T-cell (primary cell): ENCODE measurements at regions not wholly inside any gene's neighbourhood (a gene's known extent, or its start where the extent isn't known, plus 50 kb on each side); places are given as distances from the start of the nearest gene placed in this dataset.

Experiments used
- ATAC-seq, 4 experiments: fragments of 200-7000 bp in 3 of 4; fragments of 150-1000 bp in 1 of 4; cut with Tn5 transposase; replicated peaks in 1 of 4; 1 replicate in 3 of 4; 2 replicates in 1 of 4; pipeline ENCODE4 v1.10.0; 2021; ENCODE audit warnings: moderate library complexity in 3 of 4, mild to moderate bottlenecking in 2 of 4, moderate number of reproducible peaks in 1 of 4
- CTCF ChIA-PET, 2 donors: fragments of 300-600 bp; sonication (Branson Sonifier 250); formaldehyde crosslinking; loops; one replicate each; lab custom pipeline; 2022; ENCODE audit warnings: antibody characterized with exemption in 2 of 2; lab: Charles Lee
- POLR2A ChIA-PET, 2 donors: fragments of 300-600 bp; sonication (Branson Sonifier 250); formaldehyde crosslinking; loops; one replicate each; lab custom pipeline; 2022; ENCODE audit warnings: antibody characterized with exemption in 2 of 2; lab: Charles Lee
- DNase-seq, 35 experiments: peaks; one replicate each; pipeline versions ENCODE4 v3.0.0 to v3.0.0-alpha.2; 2013 to 2023
- H3K27ac ChIP-seq: one replicate; pipeline ENCODE4 v1.5.1; 2013; ENCODE audit warnings: low read length
- H3K27me3 ChIP-seq, 2 experiments: replicated peaks in 1 of 2; 1 replicate in 1 of 2; 2 replicates in 1 of 2; pipeline versions ENCODE4 v1.6.1 to v1.7.0; 2013; ENCODE audit warnings: low read length in 1 of 2, mixed read lengths in 1 of 2; ENCODE audit not compliant: control insufficient read depth in 2 of 2, insufficient read depth in 2 of 2; ENCODE audit errors: extremely low read depth in 1 of 2
- H3K36me3 ChIP-seq, 2 donors: 1 replicate in 1 of 2; 2 replicates in 1 of 2; pipeline versions ENCODE4 v1.6.1 to v1.7.0; 2013; ENCODE audit warnings: low read length in 1 of 2; ENCODE audit not compliant: control insufficient read depth in 2 of 2, insufficient read depth in 1 of 2; ENCODE audit errors: extremely low read depth in 1 of 2
- H3K4me1 ChIP-seq, 2 experiments: 1 replicate in 1 of 2; 2 replicates in 1 of 2; pipeline versions ENCODE4 v1.6.1 to v1.7.0; 2013; ENCODE audit warnings: low read length in 2 of 2, mixed read lengths in 1 of 2; ENCODE audit not compliant: insufficient read depth in 2 of 2, control insufficient read depth in 1 of 2; ENCODE audit errors: extremely low read depth in 1 of 2
- H3K4me3 ChIP-seq, 2 donors: 1 replicate in 1 of 2; 2 replicates in 1 of 2; pipeline versions ENCODE4 v1.5.1 to v1.7.0; 2013; ENCODE audit warnings: mild to moderate bottlenecking in 2 of 2, low read length in 1 of 2, moderate library complexity in 1 of 2; ENCODE audit not compliant: control insufficient read depth in 1 of 2; ENCODE audit errors: extremely low read depth in 1 of 2
- H3K9me3 ChIP-seq: 2 replicates; pipeline ENCODE4 v1.7.0; 2013
- H3K27ac Mint-ChIP-seq, 2 donors: one replicate each; pipeline ENCODE4 v1.8.0; 2020 to 2021; ENCODE audit warnings: mild to moderate bottlenecking in 2 of 2, mixed read lengths in 2 of 2
- H3K27me3 Mint-ChIP-seq, 2 donors: one replicate each; pipeline ENCODE4 v1.8.0; 2021 to 2022; ENCODE audit warnings: mixed read lengths in 2 of 2
- H3K36me3 Mint-ChIP-seq: one replicate; pipeline ENCODE4 v1.8.0; 2021; ENCODE audit warnings: mixed read lengths
- H3K4me1 Mint-ChIP-seq, 3 donors: one replicate each; pipeline ENCODE4 v1.8.0; 2020 to 2022; ENCODE audit warnings: mixed read lengths in 3 of 3, mild to moderate bottlenecking in 1 of 3
- H3K4me3 Mint-ChIP-seq, 3 donors: one replicate each; pipeline ENCODE4 v1.8.0; 2020 to 2022; ENCODE audit warnings: mild to moderate bottlenecking in 3 of 3, mixed read lengths in 3 of 3, moderate library complexity in 3 of 3
- H3K9me3 Mint-ChIP-seq, 3 donors: one replicate each; pipeline ENCODE4 v1.8.0; 2020 to 2022; ENCODE audit warnings: mixed read lengths in 3 of 3
- WGBS: methylation state at CpG from one replicate; pipeline ENCODE4 v1.1.5; 2013; ENCODE audit warnings: missing lambda C conversion rate; ENCODE audit not compliant: insufficient coverage; 5-methylcytosine and 5-hydroxymethylcytosine counted together

DNA sequence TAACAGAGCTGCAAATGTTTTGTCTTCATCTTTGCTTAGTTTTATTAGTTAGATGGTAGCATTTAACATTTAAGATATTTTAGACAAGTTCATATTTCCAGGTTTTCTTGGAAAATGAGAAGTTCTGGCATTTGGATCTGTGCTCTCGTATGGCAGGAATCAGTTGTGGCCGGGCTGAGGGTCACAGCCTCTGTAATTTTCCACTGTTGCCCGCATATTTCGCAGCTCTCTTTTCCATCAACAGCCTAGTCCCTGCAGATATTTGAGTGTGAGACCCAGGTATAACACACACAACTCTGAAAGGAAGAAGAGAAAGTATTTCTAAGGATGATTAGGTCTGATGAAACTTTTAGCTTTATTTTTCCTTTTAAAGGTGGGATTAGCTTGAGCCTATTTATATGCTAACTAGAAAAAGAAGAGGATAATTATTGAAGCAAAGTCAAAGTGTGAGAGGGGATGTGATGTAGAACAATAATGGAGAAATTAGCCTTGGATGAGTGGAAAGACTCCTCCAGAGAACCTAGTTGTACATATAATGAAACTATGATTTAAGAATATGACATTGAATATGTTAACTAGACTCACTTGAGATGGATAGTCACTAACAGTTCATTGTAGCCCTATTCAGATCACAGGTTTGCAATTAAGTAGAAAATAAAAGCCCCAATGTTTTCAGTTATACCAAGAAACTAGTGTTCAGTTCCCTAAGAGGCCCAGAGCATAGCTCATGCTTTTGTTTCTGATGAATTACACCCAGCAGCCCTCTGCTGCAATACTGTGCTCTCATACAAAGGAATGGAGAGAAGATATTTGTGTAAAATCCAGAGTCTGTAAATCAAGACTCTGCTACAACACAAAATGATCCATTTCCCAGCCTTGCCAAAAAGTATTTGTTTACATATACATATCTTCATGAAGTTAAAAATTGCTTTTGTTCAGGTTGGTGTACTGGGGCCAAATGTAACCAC lies 158.4 kb downstream of the C12orf50 start:
- DNase-seq (no peak), ATAC-seq (no peak)
- Histone ChIP-seq H3K27ac (no peak overlapping the region), H3K27me3 (no peaks in the 10 kb centered on the region), H3K4me1 (no peaks in the 10 kb centered on the region), H3K4me3 (no peak overlapping the region), H3K36me3 (no peaks in the 10 kb centered on the region), H3K9me3 (no peaks in the 10 kb centered on the region)
- Mint-ChIP-seq H3K27ac (no peak overlapping the region), H3K9me3 (peaks cover 0 to 10% (median 0%) of the 10 kb centered on the region in 3 donors), H3K4me1 (no peaks in the 10 kb centered on the region), H3K36me3 (no peaks in the 10 kb centered on the region), H3K27me3 (no peaks in the 10 kb centered on the region), H3K4me3 (no peak overlapping the region)
- ChIA-PET CTCF (no interaction called here), POLR2A (interaction anchor here in 1 of 2 donors (0.7 kb wide), 1 partner anchor 376 kb away, joined by 3 read pairs; no protein-coding TSS in a partner anchor)
- no CpG with 5 or more reads among the region's 4 CpGs for WGBS

- DNase-seq: no peak
- Mint-ChIP-seq H3K27me3 (no peaks in the 10 kb centered on the region), H3K36me3 (no peaks in the 10 kb centered on the region), H3K4me1 (no peaks in the 10 kb centered on the region), H3K27ac (no peak overlapping the region), H3K4me3 (no peak overlapping the region), H3K9me3 (peaks cover 0 to 4% (median 0%) of the 10 kb centered on the region in 3 donors)
- Histone ChIP-seq H3K4me3 (no peak overlapping the region), H3K27me3 (no peaks in the 10 kb centered on the region), H3K27ac (no peak overlapping the region), H3K9me3 (no peaks in the 10 kb centered on the region), H3K4me1 (no peaks in the 10 kb centered on the region), H3K36me3 (no peaks in the 10 kb centered on the region)
- CTCF ChIA-PET: no interaction called here
- ATAC-seq: no peak
- POLR2A ChIA-PET: no interaction called here
Observed at GRCh38 chr12:87870061-87870460, 159.1 kb downstream of the C12orf50 start.

DNA sequence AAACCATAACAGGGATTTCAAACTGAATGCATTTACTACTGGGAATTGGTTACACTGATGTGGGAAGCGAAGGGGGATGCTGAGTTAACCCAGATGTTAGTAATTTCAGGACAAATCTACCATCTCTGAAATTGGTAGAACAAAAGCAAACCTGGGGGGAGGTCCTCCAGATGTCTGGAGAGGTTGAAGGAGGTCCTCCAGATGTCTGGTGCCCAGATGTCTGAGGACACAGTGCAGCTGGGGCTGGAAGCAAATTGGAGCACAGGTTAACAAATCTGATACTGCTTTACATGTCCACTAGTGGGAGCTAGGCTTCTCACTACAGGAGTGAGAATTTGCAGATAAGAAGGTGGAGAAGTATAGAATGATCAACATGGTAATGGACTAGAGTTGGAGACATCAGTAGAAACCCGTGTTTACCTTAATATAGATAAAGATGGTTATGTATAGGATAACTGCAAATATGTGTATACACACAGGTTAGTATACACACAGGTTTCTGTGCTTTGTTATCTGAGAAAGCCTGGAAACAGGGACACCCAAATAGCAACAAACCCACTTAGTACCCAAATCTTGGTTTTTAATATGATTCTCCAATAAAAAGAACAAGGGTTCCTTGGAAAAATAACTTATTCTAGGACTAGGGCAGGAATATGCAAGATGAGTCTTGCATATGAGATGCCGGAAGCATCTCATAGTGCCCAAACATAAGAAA lies 162.5 kb downstream of the C12orf50 start:
- CTCF ChIA-PET: no interaction called here
- no peak overlapping the region for H3K4me3 Mint-ChIP-seq

GRCh38 chr12:87861791-87862190 lies 167.4 kb downstream of the C12orf50 start:
- Mint-ChIP-seq H3K4me1 (no peaks in the 10 kb centered on the region), H3K27me3 (no peaks in the 10 kb centered on the region), H3K4me3 (no peak overlapping the region), H3K27ac (no peak overlapping the region), H3K36me3 (no peaks in the 10 kb centered on the region), H3K9me3 (no peaks in the 10 kb centered on the region)
- Histone ChIP-seq H3K4me3 (no peak overlapping the region), H3K36me3 (no peaks in the 10 kb centered on the region), H3K27me3 (no peaks in the 10 kb centered on the region), H3K9me3 (no peaks in the 10 kb centered on the region), H3K27ac (no peak overlapping the region), H3K4me1 (no peaks in the 10 kb centered on the region)
- POLR2A ChIA-PET: no interaction called here
- CTCF ChIA-PET: interaction anchor here (0.9 to 1.6 kb wide), 3 partner anchors 12 to 15 kb away, joined by 3 to 4 read pairs (median 3); no protein-coding TSS in a partner anchor
- WGBS: 100% methylated on average over 2 of the region's 2 CpGs
- ATAC-seq (no peak), DNase-seq (no peak)

More for the DNA sequence above, 162.5 kb downstream of the C12orf50 start:
- Mint-ChIP-seq H3K27ac (no peak overlapping the region), H3K36me3 (no peaks in the 10 kb centered on the region), H3K9me3 (no peaks in the 10 kb centered on the region), H3K27me3 (no peaks in the 10 kb centered on the region), H3K4me1 (no peaks in the 10 kb centered on the region)
- no peaks in the 10 kb centered on the region for H3K9me3 ChIP-seq
- ATAC-seq (no peak), DNase-seq (no peak)
- POLR2A ChIA-PET: no interaction called here
- H3K27ac ChIP-seq: no peak overlapping the region
- H3K36me3 ChIP-seq: no peaks in the 10 kb centered on the region
- no peaks in the 10 kb centered on the region for H3K4me1 ChIP-seq
- no CpG with 5 or more reads among the region's 3 CpGs for WGBS
- no peak overlapping the region for H3K4me3 ChIP-seq
- H3K27me3 ChIP-seq: no peaks in the 10 kb centered on the region

GRCh38 chr12:87853448-87854003 lies 175.7 kb downstream of the C12orf50 start:
- Mint-ChIP-seq H3K4me3 (no peak overlapping the region), H3K4me1 (no peaks in the 10 kb centered on the region), H3K27me3 (no peaks in the 10 kb centered on the region), H3K9me3 (no peaks in the 10 kb centered on the region), H3K27ac (no peak overlapping the region), H3K36me3 (no peaks in the 10 kb centered on the region)
- Histone ChIP-seq H3K9me3 (no peaks in the 10 kb centered on the region), H3K36me3 (no peaks in the 10 kb centered on the region), H3K4me1 (no peaks in the 10 kb centered on the region), H3K27me3 (no peaks in the 10 kb centered on the region), H3K27ac (no peak overlapping the region), H3K4me3 (no peak overlapping the region)
- DNase-seq (no peak), ATAC-seq (no peak)
- ChIA-PET CTCF (no interaction called here), POLR2A (no interaction called here)
- 87% methylated on average over 4 of the region's 6 CpGs for WGBS

DNA sequence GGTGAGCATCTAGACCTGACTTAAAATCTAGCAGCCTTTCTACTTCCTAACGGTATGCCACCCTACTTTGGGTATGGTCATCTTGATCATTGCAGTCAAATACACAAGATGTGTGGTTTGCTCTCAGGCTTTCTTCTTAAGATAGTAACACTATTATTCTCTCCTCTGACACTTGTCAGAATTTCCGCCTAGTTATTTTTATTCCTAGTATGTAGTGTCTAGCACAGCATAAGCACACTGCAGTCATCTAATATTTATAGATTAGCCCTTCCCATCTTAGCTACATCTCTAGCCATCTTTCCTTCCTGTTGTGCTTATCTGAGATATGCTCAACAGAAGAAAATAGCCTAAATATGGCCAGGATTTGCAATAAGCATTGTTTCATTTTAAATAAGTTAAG lies 180.1 kb downstream of the C12orf50 start:
- Mint-ChIP-seq H3K27me3 (peaks cover 0 to 3% of the 10 kb centered on the region in 2 donors), H3K4me3 (no peak overlapping the region), H3K36me3 (no peaks in the 10 kb centered on the region), H3K27ac (no peak overlapping the region), H3K9me3 (no peaks in the 10 kb centered on the region), H3K4me1 (no peaks in the 10 kb centered on the region)
- H3K36me3 ChIP-seq: no peaks in the 10 kb centered on the region
- no peaks in the 10 kb centered on the region for H3K9me3 ChIP-seq
- ChIA-PET POLR2A (no interaction called here), CTCF (interaction anchor here (0.9 to 1.5 kb wide), 3 partner anchors 8 to 13 kb away, joined by 3 read pairs; no protein-coding TSS in a partner anchor)
- no peak overlapping the region for H3K4me3 ChIP-seq
- H3K27ac ChIP-seq: no peak overlapping the region
- H3K27me3 ChIP-seq: no peaks in the 10 kb centered on the region
- DNase-seq (no peak), ATAC-seq (no peak)
- H3K4me1 ChIP-seq: no peaks in the 10 kb centered on the region
- WGBS: no CpG with 5 or more reads among the region's 2 CpGs
